Left ventricle myocardium superior (tissue), 1 donor: ENCODE measurements at regions not wholly inside any gene's neighbourhood (a gene's known extent, or its start where the extent isn't known, plus 50 kb on each side); places are given as distances from the start of the nearest gene placed in this dataset.

Experiments
- ATAC-seq: fragments of 200-7000 bp; cut with Tn5 transposase; one replicate; pipeline ENCODE4 v1.9.1; 2020; ENCODE audit warnings: mild to moderate bottlenecking, moderate library complexity
- DNase-seq: peaks from one replicate; pipeline ENCODE4 v3.0.0-alpha.2; 2020
- intact Hi-C: fragments of 100-400 bp; cut with micrococcal nuclease; formaldehyde crosslinking; loops from one replicate; pipeline ENCODE4 v1.11.0; 2022
- donor health status: DM: no; HTN: yes; CAD: no; lungs with severe emphysema.

DNA sequence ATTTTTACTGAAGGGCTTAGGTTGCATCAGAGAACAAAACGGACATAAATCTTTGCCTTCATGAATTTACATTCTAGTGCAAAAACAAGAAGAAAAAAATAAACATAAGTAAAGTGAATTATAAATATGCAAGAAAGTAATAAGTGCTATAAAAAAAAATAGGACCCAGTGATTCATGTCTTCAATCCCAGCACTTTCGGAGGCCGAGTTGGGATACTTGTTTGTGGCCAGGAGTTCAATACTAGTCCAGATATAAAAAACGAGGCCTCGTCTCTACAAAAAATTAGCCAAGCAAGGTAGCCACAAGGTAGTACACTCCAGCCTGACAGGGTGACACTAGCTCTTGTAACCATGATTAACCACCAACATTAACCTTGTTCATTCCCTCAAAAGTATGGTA is 193.5 kb downstream of the SIM1 start:
- ATAC-seq (no peak), DNase-seq (no peak)
- intact Hi-C loops = no loop called here

- ATAC-seq = no peak
- DNase-seq = no peak
- intact Hi-C loops = no loop called here
Observed at GRCh38 chr6:100269189-100269588, 195.5 kb downstream of the SIM1 start.

DNA sequence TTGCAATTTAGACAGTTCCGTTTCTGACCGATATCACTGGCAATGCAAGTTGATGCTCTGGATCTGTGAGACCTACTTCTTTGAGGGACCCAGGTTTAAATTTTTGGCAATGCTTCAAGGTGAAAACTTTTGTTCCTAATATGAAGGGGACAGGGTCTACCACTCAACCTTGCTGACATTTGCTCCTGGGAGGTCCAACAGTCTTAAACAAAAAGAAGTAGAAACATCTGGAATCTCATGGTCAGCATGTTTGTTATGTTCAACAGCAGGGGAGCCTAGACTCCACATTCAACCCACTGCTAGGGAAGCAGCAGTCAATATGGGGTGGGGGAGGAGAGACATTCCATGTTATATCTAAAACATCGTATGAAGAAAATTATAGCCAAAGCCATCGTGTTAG is 196.4 kb downstream of the SIM1 start:
- ATAC-seq (no peak), DNase-seq (no peak)
- intact Hi-C loops = no loop called here

DNA sequence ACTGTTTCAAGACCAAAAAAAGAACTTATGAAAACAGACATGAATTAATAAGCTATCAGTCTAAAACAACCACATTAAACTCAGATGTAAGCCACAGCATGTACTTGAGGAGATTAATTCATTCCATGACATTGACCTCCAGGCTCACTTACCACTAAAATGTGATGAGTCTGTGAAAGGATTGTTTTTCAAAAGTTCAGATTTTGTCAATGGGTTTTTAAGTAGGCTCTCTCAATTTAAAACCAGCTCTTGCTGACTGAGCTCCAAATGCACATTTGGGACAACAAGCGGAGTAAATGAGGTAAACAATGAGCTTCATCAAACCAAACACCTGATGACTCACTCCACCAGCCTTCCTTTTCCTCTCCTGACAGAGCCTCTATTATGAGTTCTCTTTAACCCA is 197.0 kb downstream of the SIM1 start:
- no peak for DNase-seq
- ATAC-seq = no peak
- intact Hi-C loops = no loop called here

DNA sequence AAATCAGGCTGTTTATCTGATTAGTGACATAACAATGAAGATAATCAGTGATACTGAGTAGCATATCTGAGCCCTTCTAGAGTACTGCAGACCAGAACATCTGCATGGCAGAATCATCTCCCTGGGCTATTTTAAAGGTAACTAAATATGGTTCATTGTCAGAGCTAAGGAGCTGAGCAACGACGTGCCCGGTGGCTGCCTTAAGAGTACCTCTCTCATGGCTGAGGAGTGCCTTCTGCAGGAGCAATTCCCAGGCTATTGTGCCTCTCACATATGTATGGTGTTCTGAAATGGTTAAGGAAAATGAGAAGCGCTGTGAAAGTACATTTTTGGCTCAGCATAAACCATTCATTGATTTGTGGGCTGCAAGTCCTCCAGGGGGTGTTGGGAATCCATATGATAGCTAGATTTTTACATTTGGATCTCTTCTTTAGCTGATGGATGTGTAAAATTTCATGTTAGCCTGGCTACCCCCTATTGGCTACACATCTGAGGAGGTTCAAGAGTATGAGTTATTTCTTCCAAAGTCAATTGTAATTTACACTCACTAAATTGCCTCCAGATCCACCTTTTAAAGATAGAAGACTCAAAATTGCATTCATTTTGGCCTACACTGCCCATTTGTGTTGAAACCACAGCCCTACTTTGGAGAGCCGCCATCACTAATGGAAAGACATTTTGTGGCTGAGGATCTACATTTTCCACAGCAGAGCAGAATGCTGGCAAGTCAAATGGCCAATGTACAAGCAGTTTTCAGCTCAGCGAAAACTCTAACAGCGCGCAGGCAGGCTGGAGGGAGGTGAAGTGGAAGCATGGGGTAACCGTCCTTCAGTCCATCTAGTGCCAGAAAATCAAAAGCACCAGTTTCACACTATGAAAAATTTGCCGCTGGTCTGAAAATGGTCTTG is 198.0 kb downstream of the SIM1 start:
- no peak for ATAC-seq

GRCh38 chr6:100262086-100262485 is 202.6 kb downstream of the SIM1 start:
- ATAC-seq (no peak), DNase-seq (no peak)
- intact Hi-C loops = no loop called here

More for the DNA sequence above, 198.0 kb downstream of the SIM1 start:
- intact Hi-C loops = no loop called here
- DNase-seq = no peak

- DNase-seq (no peak), ATAC-seq (no peak)
- intact Hi-C loops = no loop called here
Observed at GRCh38 chr6:100261486-100261885, 203.2 kb downstream of the SIM1 start.

DNA sequence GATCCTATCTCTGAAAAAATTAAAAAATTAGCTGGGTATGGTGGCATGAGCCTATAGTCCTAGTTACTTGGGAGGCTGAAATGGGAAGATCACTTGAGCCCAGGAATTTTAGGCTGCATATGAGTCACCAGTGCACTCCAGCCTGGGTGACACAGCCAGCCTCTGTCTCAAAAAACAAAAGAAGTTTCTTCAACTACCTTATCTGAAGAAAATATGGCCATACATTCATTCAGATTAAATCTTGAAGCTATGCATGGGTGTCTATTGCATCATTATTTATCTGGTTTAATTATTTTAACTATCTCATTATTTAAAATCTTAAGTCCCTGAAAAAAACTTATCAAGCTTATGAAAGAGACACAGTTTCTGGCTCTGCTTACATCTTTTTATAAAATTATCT is 204.1 kb downstream of the SIM1 start:
- intact Hi-C loops = no loop called here
- no peak for DNase-seq
- ATAC-seq = no peak

DNA sequence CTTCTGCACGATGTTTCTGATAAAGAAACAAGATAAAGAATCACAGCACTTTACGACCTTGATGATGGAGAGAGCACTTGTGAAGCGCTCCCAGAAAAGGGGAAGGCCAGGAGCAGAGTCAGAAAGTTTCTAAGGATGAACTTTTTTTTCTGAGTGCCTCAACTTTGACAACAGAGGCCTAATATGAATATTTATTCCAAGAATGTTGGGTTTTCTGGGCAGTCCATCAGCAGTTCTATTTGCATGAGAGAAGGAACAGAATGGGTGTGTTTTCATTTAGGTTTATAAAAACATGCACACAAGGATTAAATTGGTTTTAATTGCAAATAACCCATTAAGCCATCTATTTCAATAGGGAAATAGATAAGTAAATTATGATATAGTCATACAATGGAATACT is 204.9 kb downstream of the SIM1 start:
- intact Hi-C loops = no loop called here
- DNase-seq (no peak), ATAC-seq (no peak)

- intact Hi-C loops = no loop called here
- no peak for ATAC-seq
- no peak for DNase-seq
Observed at GRCh38 chr6:100258752-100259151, 206.0 kb downstream of the SIM1 start.

- no peak for ATAC-seq
- no peak for DNase-seq
- intact Hi-C loops = no loop called here
Observed at GRCh38 chr6:100257793-100258395, 206.8 kb downstream of the SIM1 start.

GRCh38 chr6:100255701-100256100 is 209.0 kb downstream of the SIM1 start:
- intact Hi-C loops = no loop called here
- ATAC-seq (no peak), DNase-seq (no peak)

DNA sequence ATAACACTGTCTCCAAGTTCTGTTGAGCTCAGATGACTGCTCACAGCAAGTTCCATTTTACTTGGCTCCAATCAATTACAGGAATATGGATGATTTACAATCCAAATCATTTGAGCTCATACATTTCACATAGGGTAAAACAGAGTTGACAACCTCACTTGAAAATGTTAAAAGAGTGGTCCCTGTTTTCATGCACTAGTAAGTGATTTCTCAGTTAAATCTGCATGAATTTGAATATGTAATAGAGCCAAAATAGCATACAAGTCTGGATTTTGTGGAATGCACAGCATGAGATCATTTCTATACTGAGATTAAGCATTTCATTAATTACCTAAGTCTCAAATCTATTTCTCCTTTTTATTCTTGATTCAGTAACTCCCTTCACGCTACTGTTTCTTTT is 217.6 kb downstream of the SIM1 start:
- DNase-seq = no peak
- ATAC-seq = no peak
- intact Hi-C loops = no loop called here

- no peak for DNase-seq
- ATAC-seq = no peak
- intact Hi-C loops = no loop called here
Observed at GRCh38 chr6:100246206-100246605, 218.5 kb downstream of the SIM1 start.

- ATAC-seq (no peak), DNase-seq (no peak)
- intact Hi-C loops = no loop called here
Observed at GRCh38 chr6:100240798-100241197, 223.9 kb downstream of the SIM1 start.

DNA sequence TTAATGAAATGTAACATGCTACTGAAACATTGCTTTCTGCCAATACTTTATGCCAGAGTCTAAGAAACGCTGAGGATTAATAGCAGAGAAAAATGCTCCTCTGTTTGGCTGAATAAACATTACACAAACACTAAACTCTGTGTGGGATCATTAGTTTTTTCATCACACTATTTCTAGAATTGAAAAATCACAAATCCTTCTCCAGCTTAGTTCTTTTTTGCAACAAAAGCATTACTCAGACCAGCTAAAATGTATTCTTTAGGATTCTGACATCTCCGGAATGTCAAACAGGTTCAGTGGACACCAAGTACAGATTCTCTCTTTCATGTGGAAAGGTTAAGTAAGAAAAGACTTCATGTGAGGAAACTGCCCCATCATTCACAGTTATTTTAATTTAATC is 226.9 kb downstream of the SIM1 start:
- ATAC-seq = no peak
- intact Hi-C loops = no loop called here
- DNase-seq = no peak

DNA sequence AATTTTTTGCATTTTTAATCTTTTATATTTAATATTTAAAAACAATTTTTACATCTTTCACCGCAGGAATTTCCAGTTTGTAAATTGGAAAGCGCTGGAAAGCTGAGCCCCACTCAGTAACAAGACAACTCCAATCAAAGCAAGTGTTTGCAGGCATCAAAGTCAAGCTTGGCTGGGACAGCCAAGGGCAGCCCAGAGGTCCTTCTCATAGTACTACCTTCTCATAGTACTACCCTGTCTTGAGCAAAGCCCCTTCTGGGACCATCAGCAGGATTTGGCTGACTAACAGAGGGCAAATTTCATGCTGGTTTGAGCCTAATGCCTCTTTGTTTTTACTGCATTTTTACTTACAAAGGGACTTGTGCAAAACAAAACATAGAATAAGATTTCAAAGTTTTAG is 228.3 kb downstream of the SIM1 start:
- intact Hi-C loops = no loop called here
- DNase-seq = no peak

DNA sequence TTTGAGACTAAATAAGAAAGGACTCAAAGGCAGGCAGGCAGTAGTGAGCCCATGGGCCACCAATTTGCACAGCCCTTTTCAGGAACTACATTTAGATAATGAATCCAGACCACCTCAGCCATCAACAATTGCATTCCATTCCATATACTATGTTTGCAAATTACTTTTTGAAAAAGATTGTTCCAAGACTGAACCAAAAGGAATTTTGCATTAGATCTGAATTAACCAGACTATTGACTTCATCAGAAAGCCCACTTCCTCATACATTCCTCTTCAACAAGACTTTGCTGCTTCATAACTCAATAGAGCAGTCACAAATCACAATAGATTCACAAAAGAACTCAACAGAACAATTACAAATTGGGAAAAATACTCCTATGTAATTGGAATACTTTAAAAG is 229.1 kb downstream of the SIM1 start:
- DNase-seq = no peak
- ATAC-seq = no peak
- intact Hi-C loops = no loop called here

More for the DNA sequence above, 228.3 kb downstream of the SIM1 start:
- no peak for ATAC-seq

DNA sequence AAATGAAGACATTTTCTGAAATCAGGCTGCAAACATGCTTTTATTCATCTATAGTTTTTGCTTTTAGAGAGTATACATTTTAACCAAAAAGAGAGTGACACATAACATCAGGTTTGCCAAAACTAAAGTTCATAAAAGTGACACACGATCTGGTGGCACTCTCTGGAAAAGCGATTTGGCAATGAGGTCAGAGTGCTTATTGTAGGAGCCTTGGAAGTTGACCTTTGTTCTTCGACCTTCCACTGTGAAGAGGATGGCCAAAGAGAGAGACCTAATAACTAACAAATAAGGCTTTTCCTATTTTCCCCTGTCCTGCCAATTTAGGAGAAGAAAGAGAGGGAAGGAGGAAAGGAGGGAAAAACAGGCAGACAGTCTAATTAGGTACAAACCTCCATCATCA is 230.1 kb downstream of the SIM1 start:
- intact Hi-C loops = no loop called here
- ATAC-seq (no peak), DNase-seq (no peak)

- DNase-seq (no peak), ATAC-seq (no peak)
- intact Hi-C loops = no loop called here
Observed at GRCh38 chr6:100232781-100233573, 231.7 kb downstream of the SIM1 start.
